HEK293T (cell line): ENCODE measurements at regions not wholly inside any gene's neighbourhood (a gene's known extent, or its start where the extent isn't known, plus 50 kb on each side); places are given as distances from the start of the nearest gene placed in this dataset.

Source experiments
- CTCF ChIA-PET: fragments of 350-600 bp; formaldehyde crosslinking; extraction: SDS; loops from one replicate; lab custom pipeline; 2021; ENCODE audit warnings: antibody characterized with exemption, inconsistent platforms; lab: Yijun Ruan, JAX
- POLR2A ChIA-PET: fragments of 350-600 bp; formaldehyde crosslinking; extraction: SDS; loops from one replicate; lab custom pipeline; 2020; ENCODE audit warnings: antibody characterized with exemption, inconsistent platforms; lab: Yijun Ruan, JAX
- DNase-seq: peaks from one replicate; pipeline ENCODE4 v3.0.0; 2012; ENCODE audit warnings: mixed read lengths; ENCODE audit errors: extremely low spot score
- ARNT ChIP-seq: fragments of 450-650 bp; IDR thresholded peaks from 2 replicates; pipeline ENCODE4 v1.6.1; 2017; ENCODE audit warnings: mild to moderate bottlenecking
- BHLHE40 ChIP-seq: fragments of 450-650 bp; IDR thresholded peaks from 2 replicates; pipeline ENCODE4 v1.6.1; 2016; ENCODE audit warnings: mild to moderate bottlenecking, moderate library complexity, borderline replicate concordance
- CTBP1 ChIP-seq: fragments of 450-650 bp; IDR thresholded peaks from 2 replicates; pipeline ENCODE4 v1.6.1; 2016; ENCODE audit warnings: borderline replicate concordance
- ELF4 ChIP-seq: fragments of 450-650 bp; IDR thresholded peaks from 2 replicates; pipeline ENCODE4 v1.6.1; 2017; ENCODE audit warnings: antibody characterized with exemption
- FOXA1 ChIP-seq: fragments of 450-650 bp; IDR thresholded peaks from 2 replicates; pipeline ENCODE4 v1.6.1; 2016; ENCODE audit warnings: mild to moderate bottlenecking
- FOXK2 ChIP-seq: fragments of 450-650 bp; IDR thresholded peaks from 2 replicates; pipeline ENCODE4 v1.6.1; 2016; ENCODE audit warnings: mild to moderate bottlenecking
- FOXM1 ChIP-seq: fragments of 450-650 bp; IDR thresholded peaks from 2 replicates; pipeline ENCODE4 v1.6.1; 2017; ENCODE audit warnings: mild to moderate bottlenecking, borderline replicate concordance
- HDGF ChIP-seq: fragments of 450-650 bp; IDR thresholded peaks from 2 replicates; pipeline ENCODE4 v1.6.1; 2017; ENCODE audit warnings: antibody characterized with exemption, borderline replicate concordance
- L3MBTL2 ChIP-seq: fragments of 450-650 bp; conservative IDR thresholded peaks from 2 replicates; pipeline ENCODE4 v1.6.1; 2016; ENCODE audit warnings: mild to moderate bottlenecking
- LEF1 ChIP-seq: fragments of 450-650 bp; IDR thresholded peaks from 2 replicates; pipeline ENCODE4 v1.6.1; 2017; ENCODE audit warnings: mild to moderate bottlenecking, borderline replicate concordance
- NFRKB ChIP-seq: fragments of 450-650 bp; IDR thresholded peaks from 2 replicates; pipeline ENCODE4 v1.6.1; 2016; ENCODE audit warnings: mild to moderate bottlenecking, moderate library complexity
- PKNOX1 ChIP-seq: fragments of 450-650 bp; IDR thresholded peaks from 2 replicates; pipeline ENCODE4 v1.6.1; 2016
- SP1 ChIP-seq: fragments of 450-650 bp; IDR thresholded peaks from 2 replicates; pipeline ENCODE4 v1.6.1; 2017
- SUZ12 ChIP-seq: fragments of 450-650 bp; IDR thresholded peaks from 2 replicates; pipeline ENCODE4 v1.6.1; 2016; ENCODE audit warnings: mild to moderate bottlenecking
- TARDBP ChIP-seq: fragments of 450-650 bp; IDR thresholded peaks from 2 replicates; pipeline ENCODE4 v1.6.1; 2016
- ZNF384 ChIP-seq: fragments of 450-650 bp; IDR thresholded peaks from 2 replicates; pipeline ENCODE4 v1.6.1; 2016

GRCh38 chr15:100727291-100727851 lies 125.0 kb downstream of the ASB7 start:
- ChIA-PET POLR2A (interaction anchor here (0.6 kb wide), 1 partner anchor 996 kb away, joined by 3 read pairs; no protein-coding TSS in a partner anchor), CTCF (no interaction called here)
- no peak for DNase-seq
- TF ChIP-seq LEF1 (no peak), HDGF (no peak), TARDBP (no peak), ARNT (no peak), NFRKB (no peak), SP1 (no peak), ZNF384 (no peak), L3MBTL2 (no peak), FOXM1 (no peak), FOXA1 (no peak), CTBP1 (no peak), PKNOX1 (no peak), SUZ12 (no peak), BHLHE40 (no peak), FOXK2 (no peak), ELF4 (no peak)

GRCh38 chr15:100728371-100729201 lies 126.2 kb downstream of the ASB7 start:
- ChIA-PET CTCF (interaction anchor here (1.5 kb wide), 1 partner anchor 279 kb away, joined by 4 read pairs; no protein-coding TSS in a partner anchor), POLR2A (no interaction called here)
- no peak for DNase-seq
- TF ChIP-seq FOXK2 (no peak), ARNT (no peak), SUZ12 (no peak), ELF4 (no peak), NFRKB (no peak), BHLHE40 (no peak), LEF1 (no peak)

GRCh38 chr15:100729461-100729860 lies 127.1 kb downstream of the ASB7 start:
- POLR2A ChIA-PET, result no interaction called here
- no peak for DNase-seq
- CTCF ChIA-PET, result interaction anchor here (0.6 kb wide), 1 partner anchor 67 kb away, joined by 3 read pairs; no protein-coding TSS in a partner anchor
- TF ChIP-seq ELF4 (no peak), PKNOX1 (no peak), L3MBTL2 (no peak), LEF1 (no peak), FOXA1 (no peak), ARNT (no peak), SUZ12 (no peak), ZNF384 (no peak), TARDBP (no peak), FOXM1 (no peak), HDGF (no peak), BHLHE40 (no peak), CTBP1 (no peak)

GRCh38 chr15:100730129-100730528 lies 127.7 kb downstream of the ASB7 start:
- DNase-seq, result no peak
- CTCF ChIA-PET, result interaction anchor here (0.6 kb wide), 1 partner anchor 67 kb away, joined by 3 read pairs; no protein-coding TSS in a partner anchor
- POLR2A ChIA-PET, result no interaction called here
- TF ChIP-seq FOXK2, result no peak
- no peak for TF ChIP-seq HDGF
- TF ChIP-seq LEF1, result no peak
- no peak for TF ChIP-seq TARDBP
- TF ChIP-seq BHLHE40, result no peak
- TF ChIP-seq ZNF384, result no peak
- TF ChIP-seq SP1, result no peak
- TF ChIP-seq PKNOX1, result no peak

- POLR2A ChIA-PET, result no interaction called here
- TF ChIP-seq ZNF384 (no peak), TARDBP (no peak), ELF4 (no peak), NFRKB (no peak), LEF1 (no peak), FOXK2 (no peak), CTBP1 (no peak), FOXA1 (no peak), PKNOX1 (no peak), FOXM1 (no peak), ARNT (no peak), BHLHE40 (no peak), SUZ12 (no peak), L3MBTL2 (no peak)
- CTCF ChIA-PET, result no interaction called here
- no peak for DNase-seq
Measured at GRCh38 chr15:100730655-100731266, 128.4 kb downstream of the ASB7 start.
